ENCODE measurements at regions not wholly inside any gene's neighbourhood (a gene's known extent, or its start where the extent isn't known, plus 50 kb on each side); places are given as distances from the start of the nearest gene placed in this dataset.

DNA sequence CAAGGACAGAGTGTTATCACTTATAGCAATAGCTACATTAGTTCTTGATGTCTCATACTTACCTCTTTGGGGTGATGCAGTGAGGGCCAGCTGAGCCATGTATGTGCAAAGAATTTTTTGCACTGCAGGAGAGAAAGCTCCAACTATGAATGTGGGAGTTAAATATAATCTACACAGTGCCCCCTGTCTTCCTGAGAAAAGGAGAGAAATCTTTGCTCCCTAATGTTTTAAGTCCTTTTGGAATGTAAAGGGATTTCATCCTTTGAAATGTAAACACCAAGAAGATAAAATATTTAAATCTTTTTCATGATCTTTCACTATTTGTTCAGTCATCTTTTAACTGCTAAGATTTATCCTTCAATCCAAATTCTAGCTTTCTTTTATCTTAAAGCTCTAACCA, 822.1 kb downstream of the TENT5A start:
- POLR2A ChIA-PET (ENCODE audit: low non-redundant PET) = no interaction called here
- Histone ChIP-seq H3K27me3 (replicated peaks; ENCODE audit: insufficient read depth, low read depth, low read length, poor library complexity) (no peaks in the 10 kb centered on the region), H3K27ac (ENCODE audit: low read depth, low read length, poor library complexity, severe bottlenecking) (no peak overlapping the region), H3K36me3 (ENCODE audit: insufficient read depth, low read length, poor library complexity, severe bottlenecking) (no peaks in the 10 kb centered on the region), H3K4me1 (ENCODE audit: insufficient read depth, low read length, poor library complexity, severe bottlenecking) (no peaks in the 10 kb centered on the region), H3K4me3 (ENCODE audit: low read depth, low read length, poor library complexity, severe bottlenecking) (no peak overlapping the region), H3K9me3 (ENCODE audit: low read depth, low read length, poor library complexity, severe bottlenecking) (peaks cover 4% of the 10 kb centered on the region)
- TF ChIP-seq, protein P1, sequence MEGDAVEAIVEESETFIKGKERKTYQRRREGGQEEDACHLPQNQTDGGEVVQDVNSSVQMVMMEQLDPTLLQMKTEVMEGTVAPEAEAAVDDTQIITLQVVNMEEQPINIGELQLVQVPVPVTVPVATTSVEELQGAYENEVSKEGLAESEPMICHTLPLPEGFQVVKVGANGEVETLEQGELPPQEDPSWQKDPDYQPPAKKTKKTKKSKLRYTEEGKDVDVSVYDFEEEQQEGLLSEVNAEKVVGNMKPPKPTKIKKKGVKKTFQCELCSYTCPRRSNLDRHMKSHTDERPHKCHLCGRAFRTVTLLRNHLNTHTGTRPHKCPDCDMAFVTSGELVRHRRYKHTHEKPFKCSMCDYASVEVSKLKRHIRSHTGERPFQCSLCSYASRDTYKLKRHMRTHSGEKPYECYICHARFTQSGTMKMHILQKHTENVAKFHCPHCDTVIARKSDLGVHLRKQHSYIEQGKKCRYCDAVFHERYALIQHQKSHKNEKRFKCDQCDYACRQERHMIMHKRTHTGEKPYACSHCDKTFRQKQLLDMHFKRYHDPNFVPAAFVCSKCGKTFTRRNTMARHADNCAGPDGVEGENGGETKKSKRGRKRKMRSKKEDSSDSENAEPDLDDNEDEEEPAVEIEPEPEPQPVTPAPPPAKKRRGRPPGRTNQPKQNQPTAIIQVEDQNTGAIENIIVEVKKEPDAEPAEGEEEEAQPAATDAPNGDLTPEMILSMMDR (conservative IDR thresholded peaks at IDR 0.05; ENCODE audit: low read depth, low read length) = peak; percentile 32
- no peak for TF ChIP-seq EZH2 (IDR thresholded peaks at IDR 0.05; ENCODE audit: borderline replicate concordance, low read depth, low read length, poor library complexity, severe bottlenecking)
- CTCF ChIA-PET = interaction anchor here (0.5 to 0.6 kb wide), 2 partner anchors 59 to 466 kb away, joined by 3 to 4 read pairs; no protein-coding TSS in a partner anchor
- DNase-seq (ENCODE audit: low spot score) = no peak
- intact Hi-C loops (cut with micrococcal nuclease; ENCODE audit: unreplicated experiment) = no loop called here
- no TSS peak for BruUV-seq (replicated peaks)

DNA sequence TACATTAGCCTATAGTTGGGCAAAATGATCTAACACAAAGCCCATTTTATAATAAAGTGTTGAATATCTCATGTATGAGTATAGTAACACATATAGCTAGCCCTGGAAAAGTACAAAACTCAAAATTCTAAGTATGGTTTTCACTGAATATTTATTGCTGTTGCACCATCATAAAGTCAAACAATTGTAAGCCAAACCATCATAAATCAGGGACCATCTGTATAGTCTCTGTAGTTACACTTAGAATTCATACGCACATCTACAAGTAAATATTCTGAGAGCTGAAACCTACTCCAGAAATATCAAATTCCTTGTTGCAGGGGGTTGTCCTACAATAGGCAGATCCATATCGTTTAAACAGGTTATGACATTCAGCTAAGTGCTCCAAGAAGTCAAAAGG, 817.3 kb downstream of the BCKDHB start:
- H3K36me3 ChIP-seq (ENCODE audit: insufficient read depth, low read length, poor library complexity, severe bottlenecking) = no peaks in the 10 kb centered on the region
- no peaks in the 10 kb centered on the region for H3K27me3 ChIP-seq (replicated peaks; ENCODE audit: insufficient read depth, low read depth, low read length, poor library complexity)
- intact Hi-C loops (cut with micrococcal nuclease; ENCODE audit: unreplicated experiment) = no loop called here
- H3K4me3 ChIP-seq (ENCODE audit: low read depth, low read length, poor library complexity, severe bottlenecking) = no peak overlapping the region
- DNase-seq (ENCODE audit: low spot score) = no peak
- TF ChIP-seq EZH2 (IDR thresholded peaks at IDR 0.05; ENCODE audit: borderline replicate concordance, low read depth, low read length, poor library complexity, severe bottlenecking) = no peak
- TF ChIP-seq, protein P1 (conservative IDR thresholded peaks at IDR 0.05; ENCODE audit: low read depth, low read length) = no peak
- BruUV-seq (replicated peaks) = no TSS peak
- no peaks in the 10 kb centered on the region for H3K4me1 ChIP-seq (ENCODE audit: insufficient read depth, low read length, poor library complexity, severe bottlenecking)
- CTCF ChIA-PET = no interaction called here
- POLR2A ChIA-PET (ENCODE audit: low non-redundant PET) = no interaction called here
- peaks cover 4% of the 10 kb centered on the region for H3K9me3 ChIP-seq (ENCODE audit: low read depth, low read length, poor library complexity, severe bottlenecking)
- H3K27ac ChIP-seq (ENCODE audit: low read depth, low read length, poor library complexity, severe bottlenecking) = no peak overlapping the region

DNA sequence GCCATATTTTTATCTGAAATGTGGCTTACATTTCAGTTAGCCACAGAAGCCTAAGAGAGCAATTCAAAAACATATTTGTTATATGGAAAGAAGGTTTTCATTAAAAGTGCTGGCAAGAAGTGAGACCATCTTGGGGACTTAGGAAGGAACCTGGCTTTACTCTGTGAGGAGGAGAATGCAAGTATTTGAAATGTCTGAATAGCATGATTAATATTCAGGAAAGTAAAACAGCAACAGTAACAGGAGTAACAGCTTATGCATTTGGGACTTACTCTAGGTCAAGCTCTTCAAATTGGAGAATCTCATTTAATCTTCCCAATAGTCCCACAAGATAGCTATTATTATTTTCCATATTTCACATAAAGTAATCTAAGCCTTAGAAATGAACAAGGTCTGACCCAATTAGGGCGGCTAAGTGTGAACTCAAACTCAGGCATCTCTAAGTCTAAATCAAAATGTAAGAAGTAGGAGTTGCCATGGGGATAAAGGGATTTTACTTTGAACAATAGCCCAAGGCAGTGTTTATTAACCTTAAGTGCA, 816.5 kb downstream of the BCKDHB start:
- no peak overlapping the region for H3K4me3 ChIP-seq (ENCODE audit: low read depth, low read length, poor library complexity, severe bottlenecking)
- no peaks in the 10 kb centered on the region for H3K36me3 ChIP-seq (ENCODE audit: insufficient read depth, low read length, poor library complexity, severe bottlenecking)
- no peaks in the 10 kb centered on the region for H3K4me1 ChIP-seq (ENCODE audit: insufficient read depth, low read length, poor library complexity, severe bottlenecking)
- BruUV-seq (replicated peaks) = no TSS peak
- H3K27ac ChIP-seq (ENCODE audit: low read depth, low read length, poor library complexity, severe bottlenecking) = no peak overlapping the region
- POLR2A ChIA-PET (ENCODE audit: low non-redundant PET) = no interaction called here
- TF ChIP-seq EZH2 (IDR thresholded peaks at IDR 0.05; ENCODE audit: borderline replicate concordance, low read depth, low read length, poor library complexity, severe bottlenecking) = no peak
- TF ChIP-seq, protein P1 (conservative IDR thresholded peaks at IDR 0.05; ENCODE audit: low read depth, low read length) = no peak
- peaks cover 4% of the 10 kb centered on the region for H3K9me3 ChIP-seq (ENCODE audit: low read depth, low read length, poor library complexity, severe bottlenecking)
- H3K27me3 ChIP-seq (replicated peaks; ENCODE audit: insufficient read depth, low read depth, low read length, poor library complexity) = no peaks in the 10 kb centered on the region
- no peak for DNase-seq (ENCODE audit: low spot score)
- CTCF ChIA-PET = interaction anchor here (0.5 kb wide), 1 partner anchor 28 kb away, joined by 3 read pairs; no protein-coding TSS in a partner anchor
- intact Hi-C loops (cut with micrococcal nuclease; ENCODE audit: unreplicated experiment) = no loop called here
